ENCODE measurements at regions not wholly inside any gene's neighbourhood (a gene's known extent, or its start where the extent isn't known, plus 50 kb on each side); places are given as distances from the start of the nearest gene placed in this dataset.

- no peak for DNase-seq (ENCODE audit: low spot score)
These were observed 71.8 kb downstream of the FUNDC1 start for GRCh38 chrX:44470816-44471215.

DNA sequence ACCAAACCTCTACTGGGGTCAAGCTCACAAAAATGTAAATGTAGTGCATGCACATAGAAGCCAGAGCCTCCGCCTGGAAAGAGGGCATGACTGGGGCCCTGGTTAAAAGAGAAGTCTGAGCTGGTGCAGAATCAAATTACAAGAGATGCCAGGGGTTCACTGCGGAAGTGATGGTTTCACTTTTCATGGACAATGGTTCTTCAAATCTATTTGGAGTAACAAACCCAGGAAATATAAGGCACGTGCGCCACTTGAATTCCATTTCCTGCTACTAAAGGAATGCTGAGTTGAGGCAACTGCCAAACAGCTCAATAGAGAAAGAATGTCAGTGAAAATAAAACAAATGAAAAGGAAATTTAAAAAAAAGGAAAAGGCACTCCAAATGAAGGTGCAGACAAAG is 79.8 kb downstream of the FUNDC1 start:
- peak; percentile 4 for DNase-seq (ENCODE audit: low spot score)

DNA sequence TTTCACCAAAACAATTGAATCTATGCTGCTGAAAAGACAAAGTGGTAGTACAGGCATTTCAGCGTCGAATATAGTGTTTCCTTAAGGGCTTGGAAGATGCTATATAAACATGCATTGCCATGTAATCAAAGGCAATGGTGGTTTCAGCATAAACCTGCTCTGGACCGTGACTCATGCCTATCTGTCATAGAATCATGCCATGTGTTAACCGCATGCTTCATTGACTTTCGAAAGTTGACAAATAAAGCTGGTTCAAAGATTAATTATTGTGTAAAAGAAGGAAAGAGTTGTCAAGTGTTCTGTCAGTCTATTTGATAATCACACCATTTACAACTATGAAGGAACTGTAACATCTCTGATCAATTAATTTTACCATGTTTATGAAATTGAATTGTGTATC is 83.2 kb downstream of the FUNDC1 start:
- DNase-seq (ENCODE audit: low spot score): no peak

- no peak for DNase-seq (ENCODE audit: low spot score)
These were observed 86.0 kb downstream of the FUNDC1 start for GRCh38 chrX:44456685-44457084.

DNA sequence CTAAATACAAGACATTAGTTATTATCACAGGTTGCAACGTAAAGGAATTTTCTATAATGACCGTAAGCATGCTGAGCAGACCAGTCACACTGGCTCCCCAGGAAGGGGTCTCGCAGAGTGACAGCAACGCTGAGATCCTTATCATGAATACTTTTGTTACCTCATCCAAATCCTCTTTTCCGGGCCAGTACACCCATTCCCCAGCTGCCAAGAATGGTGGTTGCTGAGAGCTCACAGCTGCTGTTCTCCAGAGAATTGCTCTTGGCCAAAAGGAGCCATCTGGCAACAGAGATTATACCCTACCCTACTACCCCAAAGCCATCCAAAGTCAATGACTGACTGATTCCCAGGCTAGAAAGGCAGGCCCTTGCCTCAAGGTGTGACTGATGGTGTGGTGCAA is 91.6 kb downstream of the FUNDC1 start:
- no peak for DNase-seq (ENCODE audit: low spot score)

DNA sequence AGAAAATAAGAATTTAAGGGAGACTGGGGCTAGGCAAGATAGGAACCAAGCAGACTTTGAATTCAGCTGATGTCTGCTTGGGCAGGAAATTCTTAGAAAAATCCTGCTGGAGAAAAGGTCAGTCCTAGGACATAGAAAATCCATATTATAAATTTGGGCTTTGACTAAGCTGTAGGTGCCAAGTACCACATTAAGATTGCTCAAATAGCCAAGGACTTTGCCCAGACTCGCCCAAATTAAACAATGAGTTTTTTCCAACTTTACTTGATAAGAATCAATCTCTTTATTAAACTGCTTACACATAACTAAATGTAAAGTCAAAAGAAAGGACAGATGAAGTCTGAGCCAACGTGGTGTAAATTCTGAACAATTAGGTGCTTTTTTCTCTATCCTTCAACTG is 95.4 kb downstream of the FUNDC1 start:
- DNase-seq (ENCODE audit: low spot score): no peak

DNA sequence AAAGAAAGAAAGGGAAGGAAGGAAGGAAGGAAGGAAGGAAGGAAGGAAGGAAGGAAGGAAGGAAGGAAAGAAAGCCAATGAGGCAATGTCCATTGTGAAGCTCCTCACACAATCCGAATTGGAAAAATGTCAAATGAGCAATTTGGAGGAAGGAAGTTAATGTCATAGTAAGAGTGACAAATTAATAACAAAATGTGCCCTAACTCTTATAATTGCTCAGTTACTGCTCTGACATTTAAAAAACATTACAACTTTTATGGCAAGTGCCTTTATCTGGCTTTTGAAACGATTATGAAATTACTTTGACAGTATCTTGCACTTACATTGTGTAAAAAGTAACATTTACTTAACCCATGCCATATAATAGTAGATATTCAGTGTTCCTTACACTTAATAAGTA is 96.5 kb upstream of the EFHC2 start:
- no peak for DNase-seq (ENCODE audit: low spot score)

- no peak for DNase-seq (ENCODE audit: low spot score)
These were observed 95.8 kb upstream of the EFHC2 start for GRCh38 chrX:44439242-44439794.

DNA sequence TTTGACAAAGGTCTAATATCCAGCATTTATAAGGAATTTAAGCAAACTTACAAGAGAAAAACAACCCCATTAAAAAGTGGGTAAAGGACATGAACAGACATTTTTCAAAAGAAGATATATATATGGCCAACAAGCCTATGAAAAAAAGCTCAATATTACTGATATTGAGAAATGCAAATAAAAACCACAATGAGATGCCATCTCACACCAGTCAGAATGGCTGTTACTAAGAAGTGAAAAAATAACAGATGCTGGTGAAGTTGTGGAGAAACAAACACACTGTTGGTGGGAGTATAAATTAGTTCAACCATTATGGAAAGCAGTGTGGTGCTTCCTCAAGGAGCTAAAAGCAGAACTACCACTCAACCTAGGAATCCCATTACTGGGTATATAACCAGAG is 91.6 kb upstream of the EFHC2 start:
- no peak for DNase-seq (ENCODE audit: low spot score)

GRCh38 chrX:44433556-44433955 is 90.1 kb upstream of the EFHC2 start:
- no peak for DNase-seq (ENCODE audit: low spot score)

GRCh38 chrX:44432641-44433040 is 89.2 kb upstream of the EFHC2 start:
- DNase-seq (ENCODE audit: low spot score): no peak

DNA sequence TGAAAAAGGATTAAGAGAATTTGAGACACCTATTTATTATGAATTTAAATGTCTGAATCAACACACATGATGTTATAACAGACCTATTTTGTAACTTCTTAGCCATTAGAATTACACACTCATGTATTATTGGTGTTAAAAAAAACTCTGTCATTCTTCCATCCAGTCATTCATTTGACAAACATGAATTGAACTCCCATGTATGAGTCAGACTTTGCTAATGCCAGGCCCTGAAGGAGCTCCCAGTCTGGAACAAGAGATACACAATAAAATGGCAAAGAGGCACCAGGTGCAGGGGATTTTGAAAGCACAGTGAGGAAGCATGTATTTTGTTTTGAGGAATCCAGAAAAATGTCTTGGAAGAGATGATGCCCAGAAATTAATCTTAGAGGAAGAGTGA is 87.7 kb upstream of the EFHC2 start:
- DNase-seq (ENCODE audit: low spot score): no peak

DNA sequence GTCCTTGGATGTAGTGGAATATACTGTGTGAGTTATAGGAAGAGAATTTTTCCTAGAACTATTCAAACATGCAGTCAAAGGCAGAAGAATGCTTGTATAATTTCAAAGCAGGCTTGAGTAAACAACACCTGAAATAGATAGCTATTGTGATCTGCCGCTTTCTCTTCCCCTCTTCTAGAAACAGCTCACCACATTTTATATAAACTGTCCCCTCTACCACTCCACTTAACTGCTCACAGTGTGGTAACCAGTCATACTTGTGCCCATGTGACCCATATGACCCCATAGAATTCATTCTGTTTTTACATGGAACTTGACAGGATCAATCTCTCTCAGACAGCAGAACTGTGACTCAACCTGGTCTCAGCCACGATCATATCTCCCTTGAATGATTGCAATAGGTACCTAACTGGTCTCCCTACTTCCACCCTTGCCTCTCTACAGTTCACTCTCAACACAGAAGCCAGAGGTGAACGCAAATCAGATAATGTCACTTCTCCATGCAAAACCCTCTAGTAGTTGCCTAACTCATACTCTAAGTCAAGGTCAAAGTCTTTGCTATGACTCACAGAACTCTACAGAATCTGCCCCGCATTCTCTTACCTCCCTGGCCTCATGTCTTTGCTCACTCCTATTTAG is 85.6 kb upstream of the EFHC2 start:
- no peak for DNase-seq (ENCODE audit: low spot score)

DNA sequence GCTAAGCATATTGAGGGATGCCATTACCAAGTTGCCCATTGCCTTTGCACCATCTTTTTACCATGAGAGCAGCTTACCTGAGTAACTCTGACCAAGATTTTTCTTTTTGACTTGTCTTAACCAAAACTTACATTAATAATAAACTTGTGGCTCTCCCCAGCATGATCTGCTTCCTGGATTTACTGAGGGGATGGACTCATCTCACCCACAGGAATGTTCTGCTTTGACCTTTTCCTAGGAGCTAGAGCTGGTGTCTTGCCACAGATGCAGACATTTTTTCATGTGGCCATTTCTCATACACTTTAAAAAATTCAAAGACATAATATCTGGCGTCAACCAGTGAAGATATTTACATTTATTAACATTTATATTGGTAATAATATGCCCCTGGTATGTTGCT is 79.2 kb upstream of the EFHC2 start:
- DNase-seq (ENCODE audit: low spot score): no peak

- DNase-seq (ENCODE audit: low spot score): no peak
These were observed 72.3 kb upstream of the EFHC2 start for GRCh38 chrX:44415639-44416386.

GRCh38 chrX:44401151-44401550 is 57.7 kb upstream of the EFHC2 start:
- no peak for DNase-seq (ENCODE audit: low spot score)

DNA sequence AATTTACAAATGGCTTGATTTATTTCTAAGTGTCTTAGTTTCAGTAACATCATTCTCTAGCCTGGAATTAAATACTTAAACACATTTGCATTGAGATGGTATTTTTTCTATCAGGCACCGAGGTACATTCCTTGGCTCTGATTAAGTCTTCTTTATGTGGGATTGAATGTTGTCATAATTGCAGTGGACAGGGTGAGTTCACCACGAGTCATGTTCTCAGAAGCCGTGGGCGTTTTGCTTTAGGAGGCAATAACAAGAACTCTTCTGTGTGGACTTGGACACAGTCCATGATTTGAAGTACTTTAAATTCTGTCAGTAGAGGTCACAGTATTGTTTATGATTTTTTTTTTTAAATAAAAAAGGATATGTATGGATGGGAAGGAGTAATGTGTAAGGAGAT is 57.1 kb upstream of the EFHC2 start:
- DNase-seq (ENCODE audit: low spot score): peak; percentile 7

- DNase-seq (ENCODE audit: low spot score): no peak
These were observed 56.7 kb upstream of the EFHC2 start for GRCh38 chrX:44400161-44400560.

All from umbilical cord (tissue), 1 donor.